ENCODE measurements at regions not wholly inside any gene's neighbourhood (a gene's known extent, or its start where the extent isn't known, plus 50 kb on each side); places are given as distances from the start of the nearest gene placed in this dataset.

DNA sequence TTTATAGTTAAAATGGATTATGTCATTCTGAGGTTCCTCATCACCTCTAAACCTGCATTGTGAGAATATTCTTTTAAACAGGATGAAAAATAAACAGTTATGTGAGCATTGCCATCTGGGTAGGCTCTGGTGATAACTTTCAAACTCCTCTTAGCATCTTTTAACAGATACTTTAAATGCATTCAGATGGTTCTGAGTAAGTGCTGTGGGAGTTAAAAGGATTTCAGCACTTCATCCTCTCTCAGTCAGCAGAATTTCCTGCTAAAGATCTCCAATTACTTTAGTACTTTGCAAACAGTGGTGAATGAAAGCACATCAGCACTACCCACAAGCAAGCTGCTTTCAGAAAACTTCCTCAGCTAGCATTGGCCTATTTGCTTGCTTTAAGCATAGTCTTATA, 59.3 kb upstream of the TMTC1 start:
- no peak for DNase-seq

DNA sequence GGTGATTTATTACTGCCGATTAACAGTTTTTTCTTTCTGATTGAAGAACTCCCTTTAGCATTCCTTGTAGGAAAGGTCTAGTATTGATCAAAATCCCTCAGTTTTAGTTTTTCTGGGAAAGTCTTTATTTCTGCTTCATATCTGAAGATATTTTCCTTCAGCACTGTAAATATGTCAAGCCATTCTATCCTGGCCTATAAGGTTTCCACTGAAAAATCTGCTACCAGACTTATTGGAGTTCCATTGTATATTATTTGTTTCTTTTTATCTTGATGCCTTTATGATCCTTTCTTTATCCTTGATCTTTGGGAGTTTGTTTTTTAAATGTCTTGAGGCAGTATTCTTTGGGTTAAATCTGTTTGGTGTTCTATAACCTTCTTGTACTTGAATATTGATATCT, 55.0 kb upstream of the TMTC1 start:
- no peak for DNase-seq
